Stimulated activated CD4-positive, alpha-beta T cell treated with anti-CD3 and anti-CD28 coated beads, Interleukin-4, amount 100 ng/mL, for 48 hours (primary cell): ENCODE measurements at regions not wholly inside any gene's neighbourhood (a gene's known extent, or its start where the extent isn't known, plus 50 kb on each side); places are given as distances from the start of the nearest gene placed in this dataset.
"Not testable (repeated sequence)": the region's sequence is repeated elsewhere in the genome, so short reads cannot be mapped to it uniquely, and the experiment has no call there.

Source experiments
- DNase-seq, 2 donors: peaks; one replicate each; pipeline ENCODE4 v3.0.0-alpha.2; 2020; ENCODE audit warnings: low read depth in 2 of 2

- DNase-seq = no peak
Measured at GRCh38 chr1:58934706-58935105, 150.9 kb upstream of the JUN start.

- DNase-seq = no peak
Measured at GRCh38 chr1:58936973-58937372, 153.1 kb upstream of the JUN start.

GRCh38 chr1:58939146-58939545, 155.3 kb upstream of the JUN start:
- DNase-seq = no peak

- no peak for DNase-seq
Measured at GRCh38 chr1:58939666-58940370, 156.0 kb upstream of the JUN start.

- DNase-seq = no peak
Measured at GRCh38 chr1:58941471-58942289, 157.8 kb upstream of the JUN start.

GRCh38 chr1:58942759-58943191, 158.9 kb upstream of the JUN start:
- no peak for DNase-seq

GRCh38 chr1:58943776-58944175, 159.9 kb upstream of the JUN start:
- no peak for DNase-seq

- no peak for DNase-seq
Measured at GRCh38 chr1:58944439-58944838, 160.6 kb upstream of the JUN start.

- no peak for DNase-seq
Measured at GRCh38 chr1:58946390-58946789, 162.5 kb upstream of the JUN start.

GRCh38 chr1:58948671-58949070, 164.8 kb upstream of the JUN start:
- no peak for DNase-seq

GRCh38 chr1:58949551-58950220, 165.8 kb upstream of the JUN start:
- no peak for DNase-seq

- DNase-seq = no peak
Measured at GRCh38 chr1:58950897-58951296, 167.1 kb upstream of the JUN start.

GRCh38 chr1:58953951-58954350, 170.1 kb upstream of the JUN start:
- DNase-seq = not testable (repeated sequence)

GRCh38 chr1:58963287-58963686, 179.4 kb upstream of the JUN start:
- DNase-seq = not testable (repeated sequence)

- DNase-seq = no peak
Measured at GRCh38 chr1:58964428-58964827, 180.6 kb upstream of the JUN start.

GRCh38 chr1:58964880-58965279, 181.0 kb upstream of the JUN start:
- no peak for DNase-seq

- DNase-seq = no peak
Measured at GRCh38 chr1:58966103-58966916, 182.5 kb upstream of the JUN start.

- no peak for DNase-seq
Measured at GRCh38 chr1:58966917-58967740, 183.3 kb upstream of the JUN start.

- no peak for DNase-seq
Measured at GRCh38 chr1:58968360-58968952, 184.6 kb upstream of the JUN start.

- not testable (repeated sequence) for DNase-seq
Measured at GRCh38 chr1:58969176-58969575, 185.3 kb upstream of the JUN start.
